DOHH2 (cell line): ENCODE measurements at regions not wholly inside any gene's neighbourhood (a gene's known extent, or its start where the extent isn't known, plus 50 kb on each side); places are given as distances from the start of the nearest gene placed in this dataset.

Experiments used
- CTCF ChIP-seq: fragments of 200-600 bp; sonication (generic); IDR thresholded peaks from one replicate; pipeline ENCODE4 v1.5.1; 2014; ENCODE audit warnings: antibody characterized with exemption, mild to moderate bottlenecking, low read depth, low read length; ENCODE audit not compliant: poor library complexity, severe bottlenecking
- EZH2phosphoT487 ChIP-seq: fragments of 200-600 bp; sonication (generic); IDR thresholded peaks from 2 replicates; pipeline ENCODE4 v1.6.1; 2017; ENCODE audit warnings: borderline replicate concordance, mild to moderate bottlenecking, antibody characterized with exemption, low read length, moderate library complexity, mixed read lengths

- TF ChIP-seq EZH2phosphoT487 (no peak), CTCF (no peak)
These were observed 219.7 kb upstream of the SDK2 start for GRCh38 chr17:73863761-73864535.
